Endodermal cell (in vitro differentiated cells): ENCODE measurements at regions not wholly inside any gene's neighbourhood (a gene's known extent, or its start where the extent isn't known, plus 50 kb on each side); places are given as distances from the start of the nearest gene placed in this dataset.
"Not testable (repeated sequence)": the region's sequence is repeated elsewhere in the genome, so short reads cannot be mapped to it uniquely, and the experiment has no call there.

ENCODE experiments used
- DNase-seq: peaks from one replicate; pipeline ENCODE4 v3.0.0-alpha.2; 2017
- H3K27ac ChIP-seq: 2 replicates; pipeline ENCODE4 v1.5.1; 2013; ENCODE audit warnings: mild to moderate bottlenecking, low read depth, low read length, moderate library complexity
- H3K27me3 ChIP-seq: 2 replicates; pipeline ENCODE4 v1.6.1; 2013; ENCODE audit warnings: mild to moderate bottlenecking, low read length, moderate library complexity; ENCODE audit not compliant: insufficient read depth, control insufficient read depth, poor library complexity, severe bottlenecking
- H3K36me3 ChIP-seq: 2 replicates; pipeline ENCODE4 v1.7.0; 2013; ENCODE audit warnings: mild to moderate bottlenecking, low read length, moderate library complexity; ENCODE audit not compliant: control insufficient read depth, insufficient read depth
- H3K4me1 ChIP-seq: one replicate; pipeline ENCODE4 v1.7.0; 2013; ENCODE audit warnings: low read length; ENCODE audit not compliant: control insufficient read depth, insufficient read depth
- H3K4me3 ChIP-seq: 2 replicates; pipeline ENCODE4 v1.5.1; 2013; ENCODE audit warnings: mild to moderate bottlenecking, low read length, moderate library complexity
- H3K9ac ChIP-seq: 2 replicates; pipeline ENCODE4 v1.6.1; 2013; ENCODE audit warnings: mild to moderate bottlenecking, low read length, moderate library complexity; ENCODE audit not compliant: poor library complexity, severe bottlenecking; ENCODE audit errors: extremely low read depth
- H3K9me3 ChIP-seq: 2 replicates; pipeline ENCODE4 v1.6.1; 2013; ENCODE audit warnings: mild to moderate bottlenecking, low read length, moderate library complexity; ENCODE audit not compliant: control insufficient read depth
- H3K27ac Mint-ChIP-seq: 2 replicates; pipeline ENCODE4 v1.8.0; 2020; ENCODE audit warnings: mixed read lengths
- H3K27me3 Mint-ChIP-seq: 2 replicates; pipeline ENCODE4 v1.8.0; 2021; ENCODE audit warnings: mild to moderate bottlenecking, mixed read lengths; ENCODE audit not compliant: insufficient read depth
- H3K36me3 Mint-ChIP-seq: 2 replicates; pipeline ENCODE4 v1.8.0; 2020; ENCODE audit warnings: low read depth, mixed read lengths
- H3K4me1 Mint-ChIP-seq: 2 replicates; pipeline ENCODE4 v1.8.0; 2020; ENCODE audit warnings: mixed read lengths
- H3K4me3 Mint-ChIP-seq: 2 replicates; pipeline ENCODE4 v1.8.0; 2020; ENCODE audit warnings: mild to moderate bottlenecking, moderate library complexity, mixed read lengths
- H3K9me3 Mint-ChIP-seq: 2 replicates; pipeline ENCODE4 v1.8.0; 2020; ENCODE audit warnings: mild to moderate bottlenecking, mixed read lengths
- WGBS, 2 experiments: methylation state at CpG; one replicate each; pipeline versions ENCODE4 v1.1.5 to v1.1.7; 2013; ENCODE audit warnings: missing lambda C conversion rate in 2 of 2, mixed read lengths in 1 of 2; ENCODE audit not compliant: insufficient coverage in 1 of 2, insufficient read length in 1 of 2; 5-methylcytosine and 5-hydroxymethylcytosine counted together
- TF ChIP-seq, protein P1 (sequence below): fragments of 200-600 bp; sonication (generic); conservative IDR thresholded peaks from 2 replicates; pipeline ENCODE4 v1.5.0; 2021; ENCODE audit warnings: antibody characterized with exemption, mild to moderate bottlenecking

DNA sequence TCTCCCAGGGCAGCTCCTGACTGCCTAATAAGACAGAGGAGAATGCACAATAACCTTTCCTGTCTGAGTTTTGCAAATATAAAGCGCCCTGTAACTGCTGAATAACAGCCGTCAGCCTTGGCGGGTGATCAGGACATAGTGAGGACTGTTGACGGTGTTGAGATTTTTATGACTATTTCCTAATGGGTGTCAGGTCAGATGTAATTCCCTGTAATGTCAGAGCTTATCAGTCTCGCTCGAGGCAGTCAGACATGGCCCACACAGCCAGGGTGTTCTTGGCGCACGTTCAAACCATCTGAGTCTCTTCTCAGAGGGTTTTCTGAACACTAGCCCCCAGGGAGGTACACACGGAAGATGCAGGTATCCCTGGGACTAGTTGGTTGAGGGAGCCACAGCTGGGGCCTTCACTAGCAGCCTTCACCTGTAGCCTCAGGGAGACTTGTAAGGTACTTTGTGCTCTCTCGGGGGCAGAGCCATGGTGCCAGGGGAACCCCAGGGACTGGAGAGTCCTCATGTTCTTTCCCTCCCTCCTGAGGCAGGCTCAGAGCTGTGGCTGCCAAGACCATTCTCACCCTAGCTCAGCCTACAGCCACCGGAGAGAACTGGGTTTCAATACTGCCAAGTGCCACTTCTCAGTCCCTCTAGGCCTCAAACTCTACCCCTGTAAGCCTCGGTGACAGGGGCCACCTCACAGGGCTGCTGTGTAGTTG, 213.1 kb downstream of the UQCRFS1 start:
- Mint-ChIP-seq H3K4me1 (no peaks in the 10 kb centered on the region), H3K4me3 (no peak overlapping the region), H3K27me3 (peaks cover 9% of the 10 kb centered on the region), H3K36me3 (peaks cover 7% of the 10 kb centered on the region), H3K9me3 (peaks cover 40% of the 10 kb centered on the region), H3K27ac (no peak overlapping the region)
- 94 to 95% methylated on average over 9 to 12 of the region's 12 CpGs for whole genome bisulfite sequencing, 2 experiments
- no peak for DNase-seq
- H3K4me1 ChIP-seq: no peaks in the 10 kb centered on the region
- no peak overlapping the region for H3K27ac ChIP-seq
- no peak overlapping the region for H3K4me3 ChIP-seq
- H3K9ac ChIP-seq: no peak overlapping the region
- peaks cover 17% of the 10 kb centered on the region for H3K9me3 ChIP-seq
- no peaks in the 10 kb centered on the region for H3K27me3 ChIP-seq
- TF ChIP-seq, protein P1, sequence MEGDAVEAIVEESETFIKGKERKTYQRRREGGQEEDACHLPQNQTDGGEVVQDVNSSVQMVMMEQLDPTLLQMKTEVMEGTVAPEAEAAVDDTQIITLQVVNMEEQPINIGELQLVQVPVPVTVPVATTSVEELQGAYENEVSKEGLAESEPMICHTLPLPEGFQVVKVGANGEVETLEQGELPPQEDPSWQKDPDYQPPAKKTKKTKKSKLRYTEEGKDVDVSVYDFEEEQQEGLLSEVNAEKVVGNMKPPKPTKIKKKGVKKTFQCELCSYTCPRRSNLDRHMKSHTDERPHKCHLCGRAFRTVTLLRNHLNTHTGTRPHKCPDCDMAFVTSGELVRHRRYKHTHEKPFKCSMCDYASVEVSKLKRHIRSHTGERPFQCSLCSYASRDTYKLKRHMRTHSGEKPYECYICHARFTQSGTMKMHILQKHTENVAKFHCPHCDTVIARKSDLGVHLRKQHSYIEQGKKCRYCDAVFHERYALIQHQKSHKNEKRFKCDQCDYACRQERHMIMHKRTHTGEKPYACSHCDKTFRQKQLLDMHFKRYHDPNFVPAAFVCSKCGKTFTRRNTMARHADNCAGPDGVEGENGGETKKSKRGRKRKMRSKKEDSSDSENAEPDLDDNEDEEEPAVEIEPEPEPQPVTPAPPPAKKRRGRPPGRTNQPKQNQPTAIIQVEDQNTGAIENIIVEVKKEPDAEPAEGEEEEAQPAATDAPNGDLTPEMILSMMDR: no peak
- no peaks in the 10 kb centered on the region for H3K36me3 ChIP-seq

DNA sequence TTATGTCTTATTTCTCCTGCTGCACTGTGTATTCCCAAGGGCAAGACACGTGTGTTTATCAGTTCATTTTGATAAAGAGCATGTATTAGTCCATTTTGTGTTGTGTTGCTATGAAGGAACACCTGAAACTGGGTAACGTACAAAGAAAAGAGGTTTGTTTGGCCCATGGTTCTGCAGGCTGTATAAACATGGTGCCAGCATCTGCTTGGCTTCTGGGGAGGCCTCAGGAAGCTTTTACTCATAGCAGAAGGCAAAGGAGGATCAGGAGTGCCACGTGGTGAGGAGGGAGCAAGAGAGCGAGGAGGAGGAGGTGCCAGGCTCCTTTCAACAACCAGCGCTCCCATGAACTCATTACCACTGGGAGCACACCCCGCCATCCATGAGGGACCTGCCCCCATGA, 214.0 kb downstream of the UQCRFS1 start:
- no peak for DNase-seq
- Histone ChIP-seq H3K4me3 (no peak overlapping the region), H3K9ac (no peak overlapping the region), H3K9me3 (peaks cover 23% of the 10 kb centered on the region), H3K27me3 (no peaks in the 10 kb centered on the region), H3K4me1 (no peaks in the 10 kb centered on the region), H3K36me3 (no peaks in the 10 kb centered on the region), H3K27ac (no peak overlapping the region)
- Mint-ChIP-seq H3K9me3 (peaks cover 47% of the 10 kb centered on the region), H3K27me3 (peaks cover 9% of the 10 kb centered on the region), H3K27ac (no peak overlapping the region), H3K36me3 (peaks cover 7% of the 10 kb centered on the region), H3K4me3 (no peak overlapping the region), H3K4me1 (no peaks in the 10 kb centered on the region)
- TF ChIP-seq, protein P1: no peak
- 88 to 100% methylated on average over 2 to 6 of the region's 6 CpGs for WGBS, 2 experiments

DNA sequence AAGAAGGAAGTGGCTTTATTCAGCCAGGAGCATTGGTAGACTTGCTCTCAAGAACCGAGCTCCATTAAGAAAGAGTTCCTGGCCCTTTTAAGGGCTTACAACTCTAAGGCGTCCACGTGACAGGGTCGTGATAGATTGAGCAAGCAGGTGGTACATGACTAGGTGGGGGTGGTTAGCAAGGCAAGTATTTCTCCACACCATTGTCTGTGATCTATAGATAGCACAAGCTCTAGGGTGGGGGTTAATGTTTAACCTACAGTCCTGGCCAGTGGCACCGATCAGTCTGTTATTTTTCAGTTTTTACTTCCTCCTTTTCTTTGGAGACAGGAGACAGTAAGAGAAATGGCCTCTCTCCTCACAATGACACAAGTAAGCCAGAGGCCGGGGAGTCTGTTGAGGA, 215.1 kb downstream of the UQCRFS1 start:
- H3K4me3 Mint-ChIP-seq, H3K27ac ChIP-seq, H3K36me3 Mint-ChIP-seq, H3K4me1 Mint-ChIP-seq, H3K4me3 ChIP-seq, H3K27me3 ChIP-seq, DNase-seq, H3K4me1 ChIP-seq, H3K9ac ChIP-seq, H3K36me3 ChIP-seq, H3K27ac Mint-ChIP-seq, H3K27me3 Mint-ChIP-seq: not testable (repeated sequence)
- H3K9me3 Mint-ChIP-seq: peaks cover 56% of the 10 kb centered on the region
- peaks cover 30% of the 10 kb centered on the region for H3K9me3 ChIP-seq
- WGBS, 2 experiments: 94 to 97% methylated on average over 4 to 6 of the region's 6 CpGs

DNA sequence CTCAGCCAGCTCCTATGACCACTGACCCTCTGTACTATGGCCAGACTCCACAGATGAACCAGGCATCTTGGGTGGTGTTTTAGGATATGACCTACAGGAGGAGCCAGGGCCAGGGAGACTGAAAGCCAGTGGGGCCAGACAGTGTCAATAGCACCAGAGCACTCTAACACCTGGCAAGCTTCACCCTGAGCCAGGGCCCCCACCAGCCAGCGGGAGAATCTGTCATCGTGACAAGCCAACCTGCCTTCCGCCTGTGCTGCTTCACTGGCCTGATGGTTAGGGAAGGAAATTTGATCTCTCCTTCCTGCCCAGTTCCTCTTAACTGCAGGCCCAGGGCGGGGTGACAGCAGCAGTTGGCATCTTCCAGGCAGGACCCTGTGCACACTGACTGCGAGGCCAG, 222.4 kb downstream of the UQCRFS1 start:
- Histone ChIP-seq H3K4me3 (no peak overlapping the region), H3K9me3 (peaks cover 15% of the 10 kb centered on the region), H3K4me1 (no peaks in the 10 kb centered on the region), H3K36me3 (no peaks in the 10 kb centered on the region), H3K27ac (no peak overlapping the region), H3K9ac (no peak overlapping the region), H3K27me3 (no peaks in the 10 kb centered on the region)
- H3K36me3 Mint-ChIP-seq: no peaks in the 10 kb centered on the region
- peaks cover 5% of the 10 kb centered on the region for H3K27me3 Mint-ChIP-seq
- no peak overlapping the region for H3K4me3 Mint-ChIP-seq
- WGBS, 2 experiments: 94 to 100% methylated on average over 1 to 5 of the region's 5 CpGs
- DNase-seq: peak; percentile 60
- peaks cover 22% of the 10 kb centered on the region for H3K9me3 Mint-ChIP-seq
- TF ChIP-seq, protein P1: peak; percentile 40
- H3K27ac Mint-ChIP-seq: no peak overlapping the region
- peaks cover 10% of the 10 kb centered on the region for H3K4me1 Mint-ChIP-seq
